H1 (cell line): ENCODE measurements at regions not wholly inside any gene's neighbourhood (a gene's known extent, or its start where the extent isn't known, plus 50 kb on each side); places are given as distances from the start of the nearest gene placed in this dataset.

ENCODE experiments used
- CTCF ChIA-PET: fragments of 300-600 bp; sonication (Branson Sonifier 250); formaldehyde crosslinking; loops from one replicate; lab custom pipeline; 2021; ENCODE audit not compliant: partially characterized antibody; lab: Charles Lee
- POLR2A ChIA-PET: fragments of 300-600 bp; sonication (Branson Sonifier 250); formaldehyde crosslinking; loops from one replicate; lab custom pipeline; 2021; ENCODE audit warnings: inconsistent platforms; ENCODE audit not compliant: partially characterized antibody; lab: Charles Lee
- DNase-seq, 2 experiments: peaks; one replicate each; pipeline versions ENCODE4 v3.0.0 to v3.0.0-alpha.2; 2010 to 2022; ENCODE audit warnings: low spot score in 2 of 2, low read depth in 1 of 2, mixed read lengths in 1 of 2
- FAIRE-seq: peaks from 2 replicates; lab custom pipeline; 2011; peaks lifted over from hg19 to GRCh38; lab: Jason Lieb, UNC
- H2AFZ ChIP-seq: 2 replicates; pipeline ENCODE4 v1.8.1; 2012; ENCODE audit warnings: low read length, inconsistent platforms
- H2AK5ac ChIP-seq: 2 replicates; pipeline ENCODE4 v1.6.1; 2013; ENCODE audit warnings: low read depth, low read length
- H2BK120ac ChIP-seq: replicated peaks from 2 replicates; pipeline ENCODE3; 2013; ENCODE audit warnings: low read depth, low read length, inconsistent platforms
- H2BK12ac ChIP-seq: 2 replicates; pipeline ENCODE4 v1.6.1; 2013; ENCODE audit warnings: low read depth, low read length
- H2BK15ac ChIP-seq: 2 replicates; pipeline ENCODE4 v1.6.1; 2013; ENCODE audit warnings: low read length
- H2BK20ac ChIP-seq: 2 replicates; pipeline ENCODE4 v1.6.1; 2013; ENCODE audit warnings: low read length
- H2BK5ac ChIP-seq: 2 replicates; pipeline ENCODE4 v1.6.1; 2013; ENCODE audit warnings: low read depth, low read length
- H3K14ac ChIP-seq: 2 replicates; pipeline ENCODE4 v1.6.1; 2013; ENCODE audit warnings: inconsistent platforms; ENCODE audit not compliant: insufficient read length
- H3K18ac ChIP-seq: 2 replicates; pipeline ENCODE4 v1.6.1; 2013; ENCODE audit warnings: low read length; ENCODE audit errors: extremely low read depth
- H3K23ac ChIP-seq: 2 replicates; pipeline ENCODE4 v1.6.1; 2013; ENCODE audit warnings: inconsistent platforms; ENCODE audit not compliant: insufficient read length
- H3K23me2 ChIP-seq: 2 replicates; pipeline ENCODE4 v1.6.1; 2013; ENCODE audit warnings: low read depth, low read length
- H3K27ac ChIP-seq: 2 replicates; pipeline ENCODE4 v1.6.1; 2011; ENCODE audit warnings: low read depth, low read length, inconsistent platforms
- H3K27me3 ChIP-seq, 4 experiments: replicated peaks in 1 of 4; 1 replicate in 1 of 4; 2 replicates in 3 of 4; pipeline versions ENCODE4 v1.6.1 to v1.8.1; 2011 to 2013; ENCODE audit warnings: low read length in 3 of 4, mild to moderate bottlenecking in 3 of 4, inconsistent platforms in 2 of 4, mixed read lengths in 2 of 4, moderate library complexity in 1 of 4; ENCODE audit not compliant: control insufficient read depth in 3 of 4, insufficient read depth in 3 of 4; ENCODE audit errors: extremely low read depth in 1 of 4
- H3K36me3 ChIP-seq, 4 experiments: 2 replicates each; pipeline versions ENCODE4 v1.6.1 to v1.8.1; 2011 to 2013; ENCODE audit warnings: mild to moderate bottlenecking in 4 of 4, low read length in 3 of 4, moderate library complexity in 2 of 4, control low read depth in 1 of 4, inconsistent platforms in 1 of 4; ENCODE audit not compliant: insufficient read depth in 4 of 4, control insufficient read depth in 2 of 4
- H3K4ac ChIP-seq: replicated peaks from 2 replicates; pipeline ENCODE3; 2013; ENCODE audit warnings: low read length, low read depth, mixed read lengths, inconsistent platforms; ENCODE audit not compliant: insufficient read length
- H3K4me1 ChIP-seq, 4 experiments: replicated peaks in 1 of 4; 1 replicate in 1 of 4; 2 replicates in 3 of 4; pipeline versions ENCODE4 v1.6.1 to v1.8.1; 2011 to 2013; ENCODE audit warnings: low read length in 3 of 4, inconsistent platforms in 2 of 4, mixed read lengths in 1 of 4; ENCODE audit not compliant: insufficient read depth in 4 of 4, control insufficient read depth in 3 of 4
- H3K4me2 ChIP-seq, 2 experiments: 2 replicates each; pipeline versions ENCODE4 v1.6.1 to v1.8.1; 2011 to 2013; ENCODE audit warnings: low read depth in 2 of 2, low read length in 2 of 2, control low read depth in 1 of 2, inconsistent platforms in 1 of 2, mild to moderate bottlenecking in 1 of 2; ENCODE audit not compliant: insufficient read depth in 1 of 2
- H3K4me3 ChIP-seq, 4 experiments: fragments of 200-600, 300-600 bp in 1 of 4; sonication (generic), shearing (Covaris generic), sonication (Bioruptor Twin) in 1 of 4; 2 replicates each; pipeline versions ENCODE4 v1.5.1 to v1.8.1; 2011 to 2016; ENCODE audit warnings: low read length in 4 of 4, low read depth in 3 of 4, control low read depth in 2 of 4, inconsistent platforms in 2 of 4, mild to moderate bottlenecking in 2 of 4, mixed read lengths in 1 of 4, moderate library complexity in 1 of 4; ENCODE audit not compliant: insufficient read depth in 2 of 4; ENCODE audit errors: extremely low read depth in 1 of 4
- H3K56ac ChIP-seq: replicated peaks from 2 replicates; pipeline ENCODE3; 2013; ENCODE audit warnings: low read depth, mild to moderate bottlenecking, mixed read lengths, low read length, inconsistent platforms; ENCODE audit not compliant: insufficient read length
- H3K79me1 ChIP-seq: 2 replicates; pipeline ENCODE4 v1.6.1; 2013; ENCODE audit warnings: low read depth, low read length, control low read depth
- H3K79me2 ChIP-seq, 2 experiments: 2 replicates each; pipeline versions ENCODE4 v1.6.1 to v1.8.1; 2012 to 2013; ENCODE audit warnings: low read length in 2 of 2, mild to moderate bottlenecking in 2 of 2, inconsistent platforms in 1 of 2; ENCODE audit not compliant: insufficient read depth in 2 of 2, control insufficient read depth in 1 of 2
- H3K9ac ChIP-seq, 4 experiments: replicated peaks in 1 of 4; 1 replicate in 1 of 4; 2 replicates in 3 of 4; pipeline versions ENCODE4 v1.6.1 to v1.8.1; 2011 to 2013; ENCODE audit warnings: low read depth in 3 of 4, low read length in 3 of 4, control low read depth in 2 of 4, mild to moderate bottlenecking in 2 of 4, moderate library complexity in 2 of 4, inconsistent platforms in 1 of 4; ENCODE audit errors: extremely low read depth in 1 of 4
- H3K9me3 ChIP-seq, 2 experiments: 2 replicates each; pipeline versions ENCODE4 v1.6.1 to v1.8.1; 2012 to 2013; ENCODE audit warnings: mild to moderate bottlenecking in 2 of 2, moderate library complexity in 2 of 2, control low read depth in 1 of 2, inconsistent platforms in 1 of 2, low read depth in 1 of 2, low read length in 1 of 2, mixed read lengths in 1 of 2; ENCODE audit not compliant: insufficient read depth in 2 of 2
- H4K20me1 ChIP-seq, 2 experiments: replicated peaks in 1 of 2; 2 replicates each; pipeline versions ENCODE3 to v1.8.1; 2011 to 2013; ENCODE audit warnings: inconsistent platforms in 2 of 2, low read length in 2 of 2, mild to moderate bottlenecking in 1 of 2; ENCODE audit not compliant: insufficient read depth in 2 of 2, control insufficient read depth in 1 of 2
- H4K5ac ChIP-seq: 2 replicates; pipeline ENCODE4 v1.6.1; 2013; ENCODE audit warnings: low read length, low read depth, mixed read lengths, inconsistent platforms; ENCODE audit not compliant: insufficient read length
- H4K8ac ChIP-seq: 2 replicates; pipeline ENCODE4 v1.8.0; 2013; ENCODE audit warnings: mild to moderate bottlenecking, moderate library complexity, low read length, inconsistent platforms; ENCODE audit not compliant: insufficient read depth; ENCODE audit errors: extremely low read depth
- H4K91ac ChIP-seq: replicated peaks from 2 replicates; pipeline ENCODE3; 2013; ENCODE audit warnings: low read length, mixed read lengths, inconsistent platforms; ENCODE audit not compliant: insufficient read length
- ASH2L ChIP-seq: fragments of 200-600, 300-600 bp; sonication (generic); IDR thresholded peaks from one replicate; pipeline ENCODE4 v1.7.1; 2017; ENCODE audit warnings: low read length
- CHD2 ChIP-seq: IDR thresholded peaks from 2 replicates; pipeline ENCODE4 v1.6.1; 2012; ENCODE audit warnings: low read length, improper control_type of control experiment
- GTF2F1 ChIP-seq: IDR thresholded peaks from 2 replicates; pipeline ENCODE4 v1.6.1; 2012; ENCODE audit warnings: low read depth, low read length, improper control_type of control experiment, borderline replicate concordance
- JUND ChIP-seq: IDR thresholded peaks from 2 replicates; pipeline ENCODE4 v1.6.1; 2011; ENCODE audit warnings: mild to moderate bottlenecking, improper control_type of control experiment, low read length
- KDM4A ChIP-seq: IDR thresholded peaks from one replicate; pipeline ENCODE4 v1.7.1; 2012; ENCODE audit warnings: low read depth, mild to moderate bottlenecking, moderate library complexity, low read length, inconsistent platforms; ENCODE audit not compliant: severe bottlenecking
- TAF7 ChIP-seq: optimal IDR thresholded peaks from 2 replicates; pipeline ENCODE3; 2011; ENCODE audit warnings: low read depth, mild to moderate bottlenecking, inconsistent platforms, low read length, moderate library complexity, borderline replicate concordance
- WGBS, 2 experiments: shearing (Covaris generic) in 1 of 2; methylation state at CpG; one replicate each; pipeline versions ENCODE4 v1.1.6 to v1.1.7; 2013 to 2015; ENCODE audit warnings: low lambda C conversion rate in 2 of 2, mixed read lengths in 2 of 2, inconsistent platforms in 1 of 2, low coverage in 1 of 2, missing lambda C conversion rate in 1 of 2; ENCODE audit not compliant: insufficient replicate concordance in 2 of 2, insufficient coverage in 1 of 2, insufficient read length in 1 of 2; ENCODE audit errors: extremely low coverage in 1 of 2, missing lambda C conversion rate in 1 of 2; 5-methylcytosine and 5-hydroxymethylcytosine counted together

DNA sequence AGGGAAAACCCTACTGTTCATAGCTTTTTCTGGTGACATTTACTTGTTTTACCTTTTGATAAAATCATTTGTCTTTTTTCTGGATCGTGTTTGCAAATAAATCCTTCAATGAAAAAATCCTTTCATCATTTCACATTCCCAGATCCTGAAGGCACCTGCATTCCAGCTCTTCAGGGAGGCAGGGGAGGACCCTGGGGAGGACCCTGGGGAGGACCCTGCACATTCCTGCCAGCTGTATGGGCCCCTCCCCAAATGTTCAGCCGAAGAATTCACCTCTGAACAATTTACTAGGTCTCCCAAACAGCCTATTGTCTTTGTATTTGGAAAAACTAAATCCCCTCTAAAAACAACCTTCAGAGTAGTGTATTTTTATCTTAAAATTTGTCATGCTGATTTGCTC, 558.4 kb upstream of the ID2 start:
- no peak overlapping the region for H3K18ac ChIP-seq
- no peaks in the 10 kb centered on the region for H3K27me3 ChIP-seq
- POLR2A ChIA-PET, result no interaction called here
- no peak overlapping the region for H2AK5ac ChIP-seq
- H4K5ac ChIP-seq, result no peak overlapping the region
- no peaks in the 10 kb centered on the region for H3K79me1 ChIP-seq
- no peak for TF ChIP-seq CHD2
- TF ChIP-seq GTF2F1, result no peak
- no peak for TF ChIP-seq ASH2L
- no peak for TF ChIP-seq TAF7
- TF ChIP-seq KDM4A, result no peak
- TF ChIP-seq JUND, result no peak
- H3K9me3 ChIP-seq, result no peaks in the 10 kb centered on the region
- no peak overlapping the region for H2BK12ac ChIP-seq
- no peak overlapping the region for H3K4me2 ChIP-seq
- H3K4ac ChIP-seq, result no peak overlapping the region
- no peak overlapping the region for H4K91ac ChIP-seq
- H3K4me3 ChIP-seq, result no peak overlapping the region
- H2AFZ ChIP-seq, result no peak overlapping the region
- WGBS, 2 experiments, result 87% methylated on average over 2 of the region's 2 CpGs; no CpG with 5 or more reads in 1 of the 2 experiments
- no peak overlapping the region for H3K56ac ChIP-seq
- no peak overlapping the region for H3K9ac ChIP-seq
- H2BK120ac ChIP-seq, result no peak overlapping the region
- no peaks in the 10 kb centered on the region for H3K4me1 ChIP-seq
- no peak overlapping the region for H2BK5ac ChIP-seq
- H3K23me2 ChIP-seq, result no peaks in the 10 kb centered on the region
- no peak overlapping the region for H3K27ac ChIP-seq
- no peak for FAIRE-seq
- no peak overlapping the region for H3K23ac ChIP-seq
- H4K20me1 ChIP-seq, result no peaks in the 10 kb centered on the region
- no peaks in the 10 kb centered on the region for H3K36me3 ChIP-seq
- no peak overlapping the region for H2BK20ac ChIP-seq
- H4K8ac ChIP-seq, result no peak overlapping the region
- no peak for DNase-seq
- no peak overlapping the region for H3K14ac ChIP-seq
- H3K79me2 ChIP-seq, result no peaks in the 10 kb centered on the region
- CTCF ChIA-PET, result interaction anchor here (0.6 to 0.7 kb wide), 2 partner anchors 10 to 420 kb away, joined by 3 read pairs; no protein-coding TSS in a partner anchor
- H2BK15ac ChIP-seq, result no peak overlapping the region
